PC-3 (cell line): ENCODE measurements at regions not wholly inside any gene's neighbourhood (a gene's known extent, or its start where the extent isn't known, plus 50 kb on each side); places are given as distances from the start of the nearest gene placed in this dataset.

Source experiments
- ATAC-seq: fragments of 200-7000 bp; cut with Tn5 transposase; 2 replicates; pipeline ENCODE4 v1.9.1; 2020; ENCODE audit warnings: mild to moderate bottlenecking, moderate library complexity
- BruUV-seq: library from RNA; stranded (reverse); fragments of 400-500 nt; replicated peaks from 2 replicates; lab custom pipeline; 2021; lab: Mats Ljungman, UMichigan
- CTCF ChIA-PET: fragments of 300-600 bp; sonication (Branson Sonifier 250); formaldehyde crosslinking; loops from one replicate; lab custom pipeline; 2022; ENCODE audit warnings: antibody characterized with exemption; lab: Charles Lee
- POLR2A ChIA-PET: fragments of 300-600 bp; sonication (Branson Sonifier 250); formaldehyde crosslinking; loops from one replicate; lab custom pipeline; 2022; ENCODE audit warnings: antibody characterized with exemption; ENCODE audit not compliant: unreplicated experiment; lab: Charles Lee
- DNase-seq: peaks from one replicate; pipeline ENCODE4 v3.0.0-alpha.2; 2015
- H2AFZ ChIP-seq: fragments of 300-600 bp; sonication (generic); 2 replicates; pipeline ENCODE4 v1.6.0; 2016; ENCODE audit warnings: antibody characterized with exemption, low read length
- H3F3A ChIP-seq: fragments of 300-600 bp; sonication (generic); one replicate; pipeline ENCODE4 v1.6.0; 2017; ENCODE audit warnings: antibody characterized with exemption, low read length, control low read depth, mild to moderate bottlenecking; ENCODE audit not compliant: unreplicated experiment
- H3K27ac ChIP-seq: fragments of 300-600 bp; sonication (generic); 2 replicates; pipeline ENCODE4 v1.5.1; 2016; ENCODE audit warnings: mild to moderate bottlenecking, low read length
- H3K27me3 ChIP-seq: fragments of 300-600 bp; sonication (generic); 2 replicates; pipeline ENCODE4 v1.6.1; 2016; ENCODE audit warnings: low read length, mixed read lengths
- H3K36me3 ChIP-seq: fragments of 300-600 bp; sonication (generic); 2 replicates; pipeline ENCODE4 v1.6.1; 2016; ENCODE audit warnings: low read depth, mixed run types, low read length, mixed read lengths
- H3K4me1 ChIP-seq: fragments of 300-600 bp; sonication (generic); 2 replicates; pipeline ENCODE4 v1.5.1; 2016; ENCODE audit warnings: low read length; ENCODE audit not compliant: insufficient read depth
- H3K4me2 ChIP-seq: fragments of 300-600 bp; sonication (generic); 2 replicates; pipeline ENCODE4 v1.6.0; 2016; ENCODE audit warnings: low read length
- H3K4me3 ChIP-seq: fragments of 300-600 bp; sonication (generic); 2 replicates; pipeline ENCODE4 v1.5.1; 2016; ENCODE audit warnings: mild to moderate bottlenecking, low read length, mixed read lengths
- H3K79me2 ChIP-seq: fragments of 300-600 bp; sonication (generic); 2 replicates; pipeline ENCODE4 v1.6.1; 2017; ENCODE audit warnings: low read length, mixed read lengths
- H3K9ac ChIP-seq: fragments of 300-600 bp; sonication (generic); 2 replicates; pipeline ENCODE4 v1.6.0; 2016; ENCODE audit warnings: mild to moderate bottlenecking, low read length
- H3K9me2 ChIP-seq: fragments of 300-600 bp; sonication (generic); replicated peaks from 2 replicates; pipeline ENCODE4 v1.6.1; 2016; ENCODE audit warnings: mixed run types, low read length, mixed read lengths
- H3K9me3 ChIP-seq: fragments of 300-600 bp; sonication (generic); 2 replicates; pipeline ENCODE4 v1.6.1; 2016; ENCODE audit warnings: low read length, mixed read lengths
- H4K20me1 ChIP-seq: fragments of 300-600 bp; sonication (generic); 2 replicates; pipeline ENCODE4 v1.6.1; 2016; ENCODE audit warnings: low read length, mixed read lengths
- CTCF ChIP-seq: fragments of 300-600 bp; sonication (generic); conservative IDR thresholded peaks from 2 replicates; pipeline ENCODE4 v1.5.1; 2017; ENCODE audit warnings: antibody characterized with exemption, low read depth, mild to moderate bottlenecking, low read length
- EZH2 ChIP-seq: fragments of 300-600 bp; sonication (generic); IDR thresholded peaks from one replicate; pipeline ENCODE4 v1.6.1; 2017; ENCODE audit warnings: antibody characterized with exemption, mild to moderate bottlenecking, low read length; ENCODE audit not compliant: unreplicated experiment
- EZH2phosphoT487 ChIP-seq: fragments of 300-600 bp; sonication (generic); IDR thresholded peaks from 2 replicates; pipeline ENCODE4 v1.6.1; 2018; ENCODE audit warnings: mild to moderate bottlenecking, antibody characterized with exemption, low read length, borderline replicate concordance
- intact Hi-C: fragments of 100-400 bp; cut with micrococcal nuclease; formaldehyde crosslinking; loops from 2 replicates; pipeline ENCODE4 v1.9.0; 2023

DNA sequence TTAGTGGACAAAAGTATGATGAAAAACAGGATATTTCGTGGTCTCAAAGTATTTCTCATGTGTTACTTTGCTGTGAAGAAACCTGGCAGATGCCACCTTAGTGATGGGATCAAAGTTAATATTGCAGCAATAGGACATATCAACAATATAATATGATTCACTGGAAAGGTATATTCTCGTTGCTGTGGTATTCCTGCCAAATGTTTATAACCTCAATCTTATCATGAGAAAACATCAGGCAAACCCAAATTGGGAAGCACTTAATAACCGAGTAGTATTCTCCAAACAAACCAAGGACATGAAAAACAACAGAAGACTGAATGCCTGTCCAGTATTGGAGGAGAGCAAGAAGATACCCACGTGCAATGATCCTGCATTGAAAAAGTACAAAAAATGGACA lies 302.6 kb upstream of the MC4R start:
- no peak overlapping the region for H3K27ac ChIP-seq
- H3K4me1 ChIP-seq = no peaks in the 10 kb centered on the region
- H4K20me1 ChIP-seq = no peaks in the 10 kb centered on the region
- ChIA-PET CTCF (no interaction called here), POLR2A (no interaction called here)
- no peak overlapping the region for H3K9ac ChIP-seq
- no peaks in the 10 kb centered on the region for H3K79me2 ChIP-seq
- no TSS peak for BruUV-seq
- no peaks in the 10 kb centered on the region for H3F3A ChIP-seq
- H3K4me2 ChIP-seq = no peak overlapping the region
- no peaks in the 10 kb centered on the region for H3K36me3 ChIP-seq
- no peak overlapping the region for H3K4me3 ChIP-seq
- DNase-seq = peak; percentile 27
- ATAC-seq = no peak
- intact Hi-C loops = no loop called here
- peaks cover 40% of the 10 kb centered on the region for H3K27me3 ChIP-seq
- no peaks in the 10 kb centered on the region for H3K9me3 ChIP-seq
- no peak overlapping the region for H2AFZ ChIP-seq
- no peaks in the 10 kb centered on the region for H3K9me2 ChIP-seq
- TF ChIP-seq EZH2phosphoT487 (no peak), CTCF (no peak), EZH2 (no peak)

DNA sequence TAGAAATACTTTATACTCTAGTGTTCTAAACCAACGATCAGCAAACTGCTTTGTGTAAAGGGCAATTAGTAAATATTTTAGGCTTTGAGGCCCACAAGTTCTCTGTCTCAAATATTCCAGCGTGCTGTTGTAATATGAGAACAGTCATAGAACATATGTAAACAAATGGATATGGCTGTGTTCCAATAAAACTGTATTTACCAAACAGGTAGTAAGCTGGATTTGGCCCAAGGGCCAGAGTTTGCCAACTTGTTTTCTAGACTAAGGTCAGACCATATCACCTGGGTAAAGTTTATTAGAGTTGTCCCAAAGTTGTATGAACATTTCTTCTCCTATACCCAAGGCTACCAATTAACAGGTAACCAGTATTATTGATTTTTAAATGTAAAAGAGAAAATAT lies 303.2 kb upstream of the MC4R start:
- CTCF ChIA-PET = no interaction called here

More for the DNA sequence above, 303.2 kb upstream of the MC4R start:
- TF ChIP-seq EZH2phosphoT487 = no peak
- TF ChIP-seq EZH2 = no peak
- no peak for TF ChIP-seq CTCF
- no peak for ATAC-seq
- peak; percentile 72 for DNase-seq
- Histone ChIP-seq H3K4me1 (no peaks in the 10 kb centered on the region), H3K36me3 (no peaks in the 10 kb centered on the region), H2AFZ (no peak overlapping the region), H3K4me3 (no peak overlapping the region), H3K4me2 (no peak overlapping the region), H3K9me2 (no peaks in the 10 kb centered on the region), H3F3A (no peaks in the 10 kb centered on the region), H3K79me2 (no peaks in the 10 kb centered on the region), H3K27ac (no peak overlapping the region), H3K27me3 (peaks cover 42% of the 10 kb centered on the region), H3K9me3 (no peaks in the 10 kb centered on the region), H3K9ac (no peak overlapping the region), H4K20me1 (no peaks in the 10 kb centered on the region)
- BruUV-seq = no TSS peak
- intact Hi-C loops = no loop called here
- POLR2A ChIA-PET = no interaction called here
